DND-41 (cell line): ENCODE measurements at regions not wholly inside any gene's neighbourhood (a gene's known extent, or its start where the extent isn't known, plus 50 kb on each side); places are given as distances from the start of the nearest gene placed in this dataset.

ENCODE experiments used
- CTCF ChIP-seq: IDR thresholded peaks from 2 replicates; pipeline ENCODE4 v1.5.1; 2012; ENCODE audit warnings: borderline replicate concordance, low read length, moderate library complexity, mild to moderate bottlenecking; ENCODE audit not compliant: poor library complexity, severe bottlenecking; ENCODE audit errors: extremely low read depth
- EZH2 ChIP-seq: IDR thresholded peaks from 3 replicates; pipeline ENCODE4 v1.6.1; 2012; ENCODE audit warnings: borderline replicate concordance, low read depth, mild to moderate bottlenecking, moderate library complexity, low read length, inconsistent platforms; ENCODE audit not compliant: severe bottlenecking

GRCh38 chr16:6625606-6626005 lies 707.0 kb upstream of the RBFOX1 start:
- TF ChIP-seq EZH2: no peak
- no peak for TF ChIP-seq CTCF
